ENCODE measurements at regions not wholly inside any gene's neighbourhood (a gene's known extent, or its start where the extent isn't known, plus 50 kb on each side); places are given as distances from the start of the nearest gene placed in this dataset.
"Not testable (repeated sequence)": the region's sequence is repeated elsewhere in the genome, so short reads cannot be mapped to it uniquely, and the experiment has no call there.

- H3K9me3 ChIP-seq, result no peaks in the 10 kb centered on the region
- intact Hi-C loops (cut with DNase I; ENCODE audit: low total_unique reads), result no loop called here
- no peaks in the 10 kb centered on the region for H3K4me1 ChIP-seq
- TF ChIP-seq, protein P1, sequence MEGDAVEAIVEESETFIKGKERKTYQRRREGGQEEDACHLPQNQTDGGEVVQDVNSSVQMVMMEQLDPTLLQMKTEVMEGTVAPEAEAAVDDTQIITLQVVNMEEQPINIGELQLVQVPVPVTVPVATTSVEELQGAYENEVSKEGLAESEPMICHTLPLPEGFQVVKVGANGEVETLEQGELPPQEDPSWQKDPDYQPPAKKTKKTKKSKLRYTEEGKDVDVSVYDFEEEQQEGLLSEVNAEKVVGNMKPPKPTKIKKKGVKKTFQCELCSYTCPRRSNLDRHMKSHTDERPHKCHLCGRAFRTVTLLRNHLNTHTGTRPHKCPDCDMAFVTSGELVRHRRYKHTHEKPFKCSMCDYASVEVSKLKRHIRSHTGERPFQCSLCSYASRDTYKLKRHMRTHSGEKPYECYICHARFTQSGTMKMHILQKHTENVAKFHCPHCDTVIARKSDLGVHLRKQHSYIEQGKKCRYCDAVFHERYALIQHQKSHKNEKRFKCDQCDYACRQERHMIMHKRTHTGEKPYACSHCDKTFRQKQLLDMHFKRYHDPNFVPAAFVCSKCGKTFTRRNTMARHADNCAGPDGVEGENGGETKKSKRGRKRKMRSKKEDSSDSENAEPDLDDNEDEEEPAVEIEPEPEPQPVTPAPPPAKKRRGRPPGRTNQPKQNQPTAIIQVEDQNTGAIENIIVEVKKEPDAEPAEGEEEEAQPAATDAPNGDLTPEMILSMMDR (IDR thresholded peaks at IDR 0.05), result no peak
- no peak overlapping the region for H3K4me3 ChIP-seq
- no peak for DNase-seq
- H3K36me3 ChIP-seq, result no peaks in the 10 kb centered on the region
- no peaks in the 10 kb centered on the region for H3K27me3 ChIP-seq
- no peak overlapping the region for H3K27ac ChIP-seq
These were observed 69.6 kb downstream of the SERTM2 start for GRCh38 chrX:111581086-111581485.

- intact Hi-C loops (cut with DNase I; ENCODE audit: low total_unique reads), result no loop called here
These were observed 73.9 kb downstream of the SERTM2 start for GRCh38 chrX:111585337-111585736.

GRCh38 chrX:111594348-111594877 lies 83.0 kb downstream of the SERTM2 start:
- intact Hi-C loops (cut with DNase I; ENCODE audit: low total_unique reads); H3K9me3 ChIP-seq; DNase-seq; H3K36me3 ChIP-seq; H3K27me3 ChIP-seq; H3K4me3 ChIP-seq; H3K4me1 ChIP-seq; H3K27ac ChIP-seq: not testable (repeated sequence)

More at GRCh38 chrX:111585337-111585736, 73.9 kb downstream of the SERTM2 start:
- H3K9me3 ChIP-seq, result no peaks in the 10 kb centered on the region
- H3K4me3 ChIP-seq, result no peak overlapping the region
- no peak overlapping the region for H3K27ac ChIP-seq
- no peaks in the 10 kb centered on the region for H3K4me1 ChIP-seq
- DNase-seq, result no peak
- TF ChIP-seq, protein P1 (IDR thresholded peaks at IDR 0.05), result no peak
- H3K36me3 ChIP-seq, result no peaks in the 10 kb centered on the region
- H3K27me3 ChIP-seq, result no peaks in the 10 kb centered on the region

DNA sequence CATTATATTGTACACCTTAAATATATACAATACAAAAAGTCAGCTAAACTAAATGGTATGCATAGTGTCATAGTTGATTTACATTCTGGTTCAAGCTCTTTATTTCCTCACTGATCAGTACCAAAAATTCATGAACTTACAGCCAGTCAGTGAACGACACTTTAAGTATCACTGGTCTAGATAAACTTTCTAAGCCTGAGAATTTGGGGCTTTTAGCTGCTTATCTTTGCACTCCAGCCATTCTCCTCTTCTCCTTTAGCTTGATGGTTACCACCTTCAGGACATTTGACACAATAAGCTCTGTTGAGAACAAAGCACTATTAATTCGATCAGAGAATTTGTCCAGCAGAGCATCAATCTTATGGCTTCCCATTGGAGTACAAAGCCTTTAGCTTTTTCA lies 83.0 kb upstream of the ALG13 start:
- Histone ChIP-seq H3K27me3 (no peaks in the 10 kb centered on the region), H3K4me3 (no peak overlapping the region), H3K36me3 (no peaks in the 10 kb centered on the region), H3K27ac (no peak overlapping the region), H3K4me1 (no peaks in the 10 kb centered on the region), H3K9me3 (no peaks in the 10 kb centered on the region)
- no peak for DNase-seq
- intact Hi-C loops (cut with DNase I; ENCODE audit: low total_unique reads), result no loop called here
- TF ChIP-seq, protein P1 (IDR thresholded peaks at IDR 0.05), result no peak

- no peaks in the 10 kb centered on the region for H3K9me3 ChIP-seq
- intact Hi-C loops (cut with DNase I; ENCODE audit: low total_unique reads), result no loop called here
- H3K27me3 ChIP-seq, result no peaks in the 10 kb centered on the region
- no peak overlapping the region for H3K27ac ChIP-seq
- TF ChIP-seq, protein P1 (IDR thresholded peaks at IDR 0.05), result no peak
- H3K4me3 ChIP-seq, result no peak overlapping the region
- no peak for DNase-seq
- no peaks in the 10 kb centered on the region for H3K4me1 ChIP-seq
- H3K36me3 ChIP-seq, result no peaks in the 10 kb centered on the region
These were observed 72.2 kb upstream of the ALG13 start for GRCh38 chrX:111608724-111609123.

DNA sequence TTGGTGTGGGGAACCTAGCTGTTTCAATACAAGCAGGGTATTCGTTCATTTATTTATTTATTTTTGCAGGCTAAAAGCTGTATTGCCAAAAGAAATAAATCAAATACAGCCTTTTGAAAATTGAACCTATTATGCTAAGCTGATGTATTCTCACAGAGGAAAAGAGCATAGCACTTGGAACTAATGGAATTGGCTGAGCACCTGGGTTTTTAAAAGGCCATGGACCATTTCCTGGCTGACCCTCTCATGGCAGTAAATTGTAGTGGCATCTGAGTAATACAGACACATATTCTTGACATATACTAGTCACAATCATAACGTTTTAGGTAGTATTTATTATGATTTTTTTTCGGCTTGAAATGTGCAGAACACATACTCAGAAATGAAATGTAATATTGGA lies 71.8 kb upstream of the ALG13 start:
- H3K27ac ChIP-seq, result no peak overlapping the region
- intact Hi-C loops (cut with DNase I; ENCODE audit: low total_unique reads), result no loop called here
- H3K4me1 ChIP-seq, result no peaks in the 10 kb centered on the region
- H3K36me3 ChIP-seq, result no peaks in the 10 kb centered on the region
- H3K4me3 ChIP-seq, result no peak overlapping the region
- H3K27me3 ChIP-seq, result no peaks in the 10 kb centered on the region
- no peak for DNase-seq
- TF ChIP-seq, protein P1 (IDR thresholded peaks at IDR 0.05), result no peak
- H3K9me3 ChIP-seq, result no peaks in the 10 kb centered on the region
